ENCODE measurements at regions not wholly inside any gene's neighbourhood (a gene's known extent, or its start where the extent isn't known, plus 50 kb on each side); places are given as distances from the start of the nearest gene placed in this dataset.

DNA sequence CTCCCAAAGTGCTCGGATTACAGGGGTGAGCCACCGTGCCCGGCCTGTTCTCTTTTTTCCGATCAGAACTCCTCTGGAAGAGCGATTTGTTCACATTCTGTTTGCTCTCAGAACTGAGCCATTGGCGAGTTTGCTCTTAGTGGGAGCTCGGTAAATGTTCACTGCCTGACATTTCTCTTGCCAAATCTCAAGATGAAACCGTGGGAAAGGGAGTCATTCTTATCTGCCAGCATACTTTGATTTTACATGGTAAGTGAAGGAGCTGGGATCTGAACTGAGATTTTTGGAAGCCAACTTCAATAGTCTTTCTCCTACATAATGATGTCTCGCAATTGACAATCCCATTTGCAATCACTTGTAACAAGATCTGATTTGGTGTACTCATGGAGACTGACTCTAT is 445.8 kb upstream of the ISX start:
- no peak overlapping the region for H3K9ac ChIP-seq (ENCODE audit: insufficient read depth, low read length)
- H3K27me3 ChIP-seq (ENCODE audit: control insufficient read depth, insufficient read depth, low read length): no peaks in the 10 kb centered on the region
- no peak overlapping the region for H3K4me2 ChIP-seq (ENCODE audit: extremely low read depth, insufficient read depth, low read length)
- H3K36me3 ChIP-seq (ENCODE audit: control insufficient read depth, insufficient read depth, low read length): no peaks in the 10 kb centered on the region
- no peak overlapping the region for H3K4me3 ChIP-seq (replicated peaks in 1 of 4; ENCODE audit: control extremely low read depth in 1 of 4, insufficient read depth in 1 of 4, low read depth in 3 of 4, low read length in 4 of 4)
- H2AFZ ChIP-seq (ENCODE audit: low read length): no peak overlapping the region
- no peaks in the 10 kb centered on the region for H4K20me1 ChIP-seq (ENCODE audit: control insufficient read depth, extremely low read depth, insufficient read depth, low read length)
- no peaks in the 10 kb centered on the region for H3K4me1 ChIP-seq (ENCODE audit: control insufficient read depth, extremely low read depth, insufficient read depth, low read length)
- H3K79me2 ChIP-seq (ENCODE audit: control insufficient read depth, insufficient read depth, low read length): no peaks in the 10 kb centered on the region
- DNase-seq (ENCODE audit: low read depth in 2 of 2): no peak
- no peak for TF ChIP-seq EZH2 (IDR thresholded peaks at IDR 0.05; ENCODE audit: low read length, missing control alignments)
- TF ChIP-seq, protein P1, sequence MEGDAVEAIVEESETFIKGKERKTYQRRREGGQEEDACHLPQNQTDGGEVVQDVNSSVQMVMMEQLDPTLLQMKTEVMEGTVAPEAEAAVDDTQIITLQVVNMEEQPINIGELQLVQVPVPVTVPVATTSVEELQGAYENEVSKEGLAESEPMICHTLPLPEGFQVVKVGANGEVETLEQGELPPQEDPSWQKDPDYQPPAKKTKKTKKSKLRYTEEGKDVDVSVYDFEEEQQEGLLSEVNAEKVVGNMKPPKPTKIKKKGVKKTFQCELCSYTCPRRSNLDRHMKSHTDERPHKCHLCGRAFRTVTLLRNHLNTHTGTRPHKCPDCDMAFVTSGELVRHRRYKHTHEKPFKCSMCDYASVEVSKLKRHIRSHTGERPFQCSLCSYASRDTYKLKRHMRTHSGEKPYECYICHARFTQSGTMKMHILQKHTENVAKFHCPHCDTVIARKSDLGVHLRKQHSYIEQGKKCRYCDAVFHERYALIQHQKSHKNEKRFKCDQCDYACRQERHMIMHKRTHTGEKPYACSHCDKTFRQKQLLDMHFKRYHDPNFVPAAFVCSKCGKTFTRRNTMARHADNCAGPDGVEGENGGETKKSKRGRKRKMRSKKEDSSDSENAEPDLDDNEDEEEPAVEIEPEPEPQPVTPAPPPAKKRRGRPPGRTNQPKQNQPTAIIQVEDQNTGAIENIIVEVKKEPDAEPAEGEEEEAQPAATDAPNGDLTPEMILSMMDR (conservative IDR thresholded peaks at IDR 0.05 in 1 of 2, IDR thresholded peaks at IDR 0.05 in 1 of 2; ENCODE audit: low read depth in 1 of 2, low read length in 2 of 2): no peak
- H3K27ac ChIP-seq (ENCODE audit: insufficient read depth, low read length): no peak overlapping the region
- no peaks in the 10 kb centered on the region for H3K9me3 ChIP-seq (ENCODE audit: control insufficient read depth, insufficient read depth, low read depth, low read length)

DNA sequence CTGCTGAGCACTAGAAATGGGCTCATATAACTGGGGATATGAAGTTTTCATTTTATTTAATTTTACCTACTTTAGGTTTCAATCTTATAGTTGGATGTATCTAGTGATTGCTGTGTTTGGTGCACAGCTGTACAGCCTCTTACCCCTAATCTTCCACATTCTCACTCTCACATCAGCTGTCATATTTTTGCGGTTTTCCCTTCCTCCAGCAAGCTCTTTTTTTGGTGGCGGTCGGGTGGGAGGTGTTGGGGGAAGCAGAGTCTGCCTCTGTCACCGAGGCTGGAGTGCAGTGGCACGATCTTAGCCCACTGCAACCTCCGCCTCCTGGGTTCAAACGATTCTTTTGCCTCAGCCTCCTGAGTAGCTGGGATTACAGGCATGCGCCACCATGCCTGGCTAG is 445.1 kb upstream of the ISX start:
- no peaks in the 10 kb centered on the region for H4K20me1 ChIP-seq (ENCODE audit: control insufficient read depth, extremely low read depth, insufficient read depth, low read length)
- no peak overlapping the region for H3K4me2 ChIP-seq (ENCODE audit: extremely low read depth, insufficient read depth, low read length)
- no peak overlapping the region for H2AFZ ChIP-seq (ENCODE audit: low read length)
- no peaks in the 10 kb centered on the region for H3K4me1 ChIP-seq (ENCODE audit: control insufficient read depth, extremely low read depth, insufficient read depth, low read length)
- H3K27ac ChIP-seq (ENCODE audit: insufficient read depth, low read length): no peak overlapping the region
- H3K27me3 ChIP-seq (ENCODE audit: control insufficient read depth, insufficient read depth, low read length): no peaks in the 10 kb centered on the region
- DNase-seq (ENCODE audit: low read depth in 2 of 2): no peak
- H3K9ac ChIP-seq (ENCODE audit: insufficient read depth, low read length): no peak overlapping the region
- H3K4me3 ChIP-seq (replicated peaks in 1 of 4; ENCODE audit: control extremely low read depth in 1 of 4, insufficient read depth in 1 of 4, low read depth in 3 of 4, low read length in 4 of 4): no peak overlapping the region
- no peaks in the 10 kb centered on the region for H3K36me3 ChIP-seq (ENCODE audit: control insufficient read depth, insufficient read depth, low read length)
- no peaks in the 10 kb centered on the region for H3K79me2 ChIP-seq (ENCODE audit: control insufficient read depth, insufficient read depth, low read length)
- H3K9me3 ChIP-seq (ENCODE audit: control insufficient read depth, insufficient read depth, low read depth, low read length): no peaks in the 10 kb centered on the region
- TF ChIP-seq, protein P1 (conservative IDR thresholded peaks at IDR 0.05 in 1 of 2, IDR thresholded peaks at IDR 0.05 in 1 of 2; ENCODE audit: low read depth in 1 of 2, low read length in 2 of 2): no peak
- no peak for TF ChIP-seq EZH2 (IDR thresholded peaks at IDR 0.05; ENCODE audit: low read length, missing control alignments)

DNA sequence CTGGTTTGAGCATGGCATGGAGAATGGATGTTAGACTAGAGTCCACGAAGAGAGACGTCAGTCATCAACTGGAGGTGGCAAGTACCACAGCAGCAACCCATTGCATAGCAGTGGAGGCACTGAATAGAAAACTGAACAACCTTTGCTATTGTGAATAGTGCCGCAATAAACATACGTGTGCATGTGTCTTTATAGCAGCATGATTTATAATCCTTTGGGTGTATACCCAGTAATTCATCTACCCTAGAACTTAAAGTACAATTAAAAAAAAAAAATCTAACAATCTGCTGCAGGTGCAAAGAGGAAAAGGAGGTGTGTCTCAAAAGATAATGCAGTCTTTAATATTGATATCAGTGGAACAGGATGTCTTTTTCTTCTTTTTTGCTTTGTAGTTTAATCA is 443.4 kb upstream of the ISX start:
- no peaks in the 10 kb centered on the region for H3K27me3 ChIP-seq (ENCODE audit: control insufficient read depth, insufficient read depth, low read length)
- no peak overlapping the region for H3K27ac ChIP-seq (ENCODE audit: insufficient read depth, low read length)
- H3K4me3 ChIP-seq (replicated peaks in 1 of 4; ENCODE audit: control extremely low read depth in 1 of 4, insufficient read depth in 1 of 4, low read depth in 3 of 4, low read length in 4 of 4): no peak overlapping the region
- H4K20me1 ChIP-seq (ENCODE audit: control insufficient read depth, extremely low read depth, insufficient read depth, low read length): no peaks in the 10 kb centered on the region
- H2AFZ ChIP-seq (ENCODE audit: low read length): no peak overlapping the region
- H3K79me2 ChIP-seq (ENCODE audit: control insufficient read depth, insufficient read depth, low read length): no peaks in the 10 kb centered on the region
- H3K4me1 ChIP-seq (ENCODE audit: control insufficient read depth, extremely low read depth, insufficient read depth, low read length): no peaks in the 10 kb centered on the region
- H3K9ac ChIP-seq (ENCODE audit: insufficient read depth, low read length): no peak overlapping the region
- no peak overlapping the region for H3K4me2 ChIP-seq (ENCODE audit: extremely low read depth, insufficient read depth, low read length)
- no peak for DNase-seq (ENCODE audit: low read depth in 2 of 2)
- no peak for TF ChIP-seq EZH2 (IDR thresholded peaks at IDR 0.05; ENCODE audit: low read length, missing control alignments)
- TF ChIP-seq, protein P1 (conservative IDR thresholded peaks at IDR 0.05 in 1 of 2, IDR thresholded peaks at IDR 0.05 in 1 of 2; ENCODE audit: low read depth in 1 of 2, low read length in 2 of 2): no peak
- no peaks in the 10 kb centered on the region for H3K9me3 ChIP-seq (ENCODE audit: control insufficient read depth, insufficient read depth, low read depth, low read length)
- no peaks in the 10 kb centered on the region for H3K36me3 ChIP-seq (ENCODE audit: control insufficient read depth, insufficient read depth, low read length)
